ENCODE measurements at regions not wholly inside any gene's neighbourhood (a gene's known extent, or its start where the extent isn't known, plus 50 kb on each side); places are given as distances from the start of the nearest gene placed in this dataset.

DNA sequence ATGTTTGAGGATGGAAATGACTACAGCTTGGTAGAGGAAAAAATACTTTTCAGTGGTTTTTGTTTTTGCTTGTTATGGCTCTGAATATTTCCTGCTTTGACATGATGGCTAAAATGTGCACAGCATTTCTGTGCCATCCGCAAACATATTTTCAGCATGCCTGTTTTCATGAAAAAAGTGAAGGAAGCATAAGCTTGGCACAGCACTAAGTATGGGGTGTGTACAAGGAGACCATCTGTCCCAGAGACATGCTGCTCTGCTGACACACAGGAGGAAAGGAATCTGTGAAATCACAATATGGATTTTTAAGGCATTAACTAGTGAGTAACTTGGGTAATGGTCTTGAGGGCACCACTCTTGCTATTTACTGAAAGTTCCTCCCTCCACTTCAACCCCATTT, 595.5 kb downstream of the RWDD3 start:
- POLR2A ChIA-PET, result no interaction called here

DNA sequence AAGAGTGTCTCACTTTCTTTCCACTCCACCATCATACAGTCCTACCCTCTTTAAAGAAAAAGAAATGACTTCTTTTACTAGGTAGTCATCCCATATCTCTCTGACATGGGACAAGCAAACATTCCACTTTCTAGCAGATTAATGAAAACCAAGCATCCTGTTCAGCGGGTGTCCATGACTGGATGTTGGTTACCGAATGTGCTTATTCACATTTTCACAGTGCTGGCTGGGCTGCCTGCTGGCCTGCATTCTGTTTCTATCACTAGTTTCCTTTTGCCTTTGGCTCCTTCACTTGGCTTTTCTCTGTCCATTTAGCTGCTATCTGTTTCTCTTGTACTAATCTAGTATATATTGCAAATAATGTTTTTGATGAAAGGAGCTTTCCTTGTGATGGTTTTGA, 598.4 kb downstream of the RWDD3 start:
- 28% methylated on average over 2 of the region's 2 CpGs for WGBS (ENCODE audit: low lambda C conversion rate)
- Histone ChIP-seq H3K9ac (no peak overlapping the region), H3K79me2 (ENCODE audit: insufficient read depth) (no peaks in the 10 kb centered on the region), H3K4me3 (ENCODE audit: low read depth in 2 of 2, low read length in 1 of 2) (no peak overlapping the region), H2AFZ (ENCODE audit: low read depth) (no peak overlapping the region), H4K20me1 (ENCODE audit: insufficient read depth) (no peaks in the 10 kb centered on the region), H3K4me1 (ENCODE audit: control insufficient read depth in 1 of 2, insufficient read depth in 2 of 2, low read depth in 1 of 2, low read length in 1 of 2) (no peaks in the 10 kb centered on the region), H3K27ac (ENCODE audit: low read depth in 2 of 2, low read length in 1 of 2) (no peak overlapping the region; a peak in 1 of 4 replicates), H3K4me2 (no peak overlapping the region), H3K9me2 (no peaks in the 10 kb centered on the region), H3K9me3 (no peaks in the 10 kb centered on the region), H3F3A (replicated peaks; ENCODE audit: insufficient read depth) (no peaks in the 10 kb centered on the region), H3K36me3 (replicated peaks in 1 of 2; ENCODE audit: control insufficient read depth in 1 of 2, insufficient read depth in 2 of 2, low read length in 1 of 2) (no peaks in the 10 kb centered on the region), H3K27me3 (ENCODE audit: insufficient read depth) (no peaks in the 10 kb centered on the region)
- DNase-seq, result no peak
- POLR2A ChIA-PET, result no interaction called here
- CTCF ChIA-PET, result no interaction called here
- TF ChIP-seq NRF1 (IDR thresholded peaks at IDR 0.05; ENCODE audit: low read depth, low read length) (no peak), FOXJ3 (CRISPR knock-in tag; IDR thresholded peaks at IDR 0.05) (no peak), TAF1 (IDR thresholded peaks at IDR 0.05; ENCODE audit: borderline replicate concordance, low read depth, low read length) (no peak), NFIC (IDR thresholded peaks at IDR 0.05; ENCODE audit: borderline replicate concordance) (no peak), POLR2AphosphoS5 (IDR thresholded peaks at IDR 0.05; ENCODE audit: low read depth, low read length) (no peak), YY1 (IDR thresholded peaks at IDR 0.05; ENCODE audit: low read depth) (no peak), EZH2phosphoT487 (IDR thresholded peaks at IDR 0.05; ENCODE audit: borderline replicate concordance, low read depth) (no peak), JUND (IDR thresholded peaks at IDR 0.05) (no peak), SMC3 (IDR thresholded peaks at IDR 0.05; ENCODE audit: low read depth, low read length) (no peak), FOXM1 (IDR thresholded peaks at IDR 0.05; ENCODE audit: low read depth) (no peak)
- TF ChIP-seq, protein P1, sequence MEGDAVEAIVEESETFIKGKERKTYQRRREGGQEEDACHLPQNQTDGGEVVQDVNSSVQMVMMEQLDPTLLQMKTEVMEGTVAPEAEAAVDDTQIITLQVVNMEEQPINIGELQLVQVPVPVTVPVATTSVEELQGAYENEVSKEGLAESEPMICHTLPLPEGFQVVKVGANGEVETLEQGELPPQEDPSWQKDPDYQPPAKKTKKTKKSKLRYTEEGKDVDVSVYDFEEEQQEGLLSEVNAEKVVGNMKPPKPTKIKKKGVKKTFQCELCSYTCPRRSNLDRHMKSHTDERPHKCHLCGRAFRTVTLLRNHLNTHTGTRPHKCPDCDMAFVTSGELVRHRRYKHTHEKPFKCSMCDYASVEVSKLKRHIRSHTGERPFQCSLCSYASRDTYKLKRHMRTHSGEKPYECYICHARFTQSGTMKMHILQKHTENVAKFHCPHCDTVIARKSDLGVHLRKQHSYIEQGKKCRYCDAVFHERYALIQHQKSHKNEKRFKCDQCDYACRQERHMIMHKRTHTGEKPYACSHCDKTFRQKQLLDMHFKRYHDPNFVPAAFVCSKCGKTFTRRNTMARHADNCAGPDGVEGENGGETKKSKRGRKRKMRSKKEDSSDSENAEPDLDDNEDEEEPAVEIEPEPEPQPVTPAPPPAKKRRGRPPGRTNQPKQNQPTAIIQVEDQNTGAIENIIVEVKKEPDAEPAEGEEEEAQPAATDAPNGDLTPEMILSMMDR (IDR thresholded peaks at IDR 0.05), result no peak
- TF ChIP-seq, protein P2, sequence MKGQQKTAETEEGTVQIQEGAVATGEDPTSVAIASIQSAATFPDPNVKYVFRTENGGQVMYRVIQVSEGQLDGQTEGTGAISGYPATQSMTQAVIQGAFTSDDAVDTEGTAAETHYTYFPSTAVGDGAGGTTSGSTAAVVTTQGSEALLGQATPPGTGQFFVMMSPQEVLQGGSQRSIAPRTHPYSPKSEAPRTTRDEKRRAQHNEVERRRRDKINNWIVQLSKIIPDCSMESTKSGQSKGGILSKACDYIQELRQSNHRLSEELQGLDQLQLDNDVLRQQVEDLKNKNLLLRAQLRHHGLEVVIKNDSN (IDR thresholded peaks at IDR 0.05; ENCODE audit: borderline replicate concordance, low read depth), result no peak

More for the DNA sequence above, 595.5 kb downstream of the RWDD3 start:
- Histone ChIP-seq H3K27me3 (ENCODE audit: insufficient read depth) (no peaks in the 10 kb centered on the region), H3K36me3 (replicated peaks in 1 of 2; ENCODE audit: control insufficient read depth in 1 of 2, insufficient read depth in 2 of 2, low read length in 1 of 2) (no peaks in the 10 kb centered on the region), H2AFZ (ENCODE audit: low read depth) (no peak overlapping the region), H3K4me3 (ENCODE audit: low read depth in 2 of 2, low read length in 1 of 2) (no peak overlapping the region), H3K79me2 (ENCODE audit: insufficient read depth) (no peaks in the 10 kb centered on the region), H3F3A (replicated peaks; ENCODE audit: insufficient read depth) (no peaks in the 10 kb centered on the region), H3K9me2 (no peaks in the 10 kb centered on the region), H3K4me1 (ENCODE audit: control insufficient read depth in 1 of 2, insufficient read depth in 2 of 2, low read depth in 1 of 2, low read length in 1 of 2) (no peaks in the 10 kb centered on the region), H3K9ac (no peak overlapping the region), H3K27ac (ENCODE audit: low read depth in 2 of 2, low read length in 1 of 2) (no peak overlapping the region), H4K20me1 (ENCODE audit: insufficient read depth) (no peaks in the 10 kb centered on the region), H3K4me2 (no peak overlapping the region), H3K9me3 (no peaks in the 10 kb centered on the region)
- CTCF ChIA-PET, result interaction anchor here (1.4 kb wide), 1 partner anchor 76 kb away, joined by 4 read pairs; no protein-coding TSS in a partner anchor
- TF ChIP-seq, protein P3, sequence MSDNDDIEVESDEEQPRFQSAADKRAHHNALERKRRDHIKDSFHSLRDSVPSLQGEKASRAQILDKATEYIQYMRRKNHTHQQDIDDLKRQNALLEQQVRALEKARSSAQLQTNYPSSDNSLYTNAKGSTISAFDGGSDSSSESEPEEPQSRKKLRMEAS (IDR thresholded peaks at IDR 0.05; ENCODE audit: low read depth), result no peak
- TF ChIP-seq, protein P4, sequence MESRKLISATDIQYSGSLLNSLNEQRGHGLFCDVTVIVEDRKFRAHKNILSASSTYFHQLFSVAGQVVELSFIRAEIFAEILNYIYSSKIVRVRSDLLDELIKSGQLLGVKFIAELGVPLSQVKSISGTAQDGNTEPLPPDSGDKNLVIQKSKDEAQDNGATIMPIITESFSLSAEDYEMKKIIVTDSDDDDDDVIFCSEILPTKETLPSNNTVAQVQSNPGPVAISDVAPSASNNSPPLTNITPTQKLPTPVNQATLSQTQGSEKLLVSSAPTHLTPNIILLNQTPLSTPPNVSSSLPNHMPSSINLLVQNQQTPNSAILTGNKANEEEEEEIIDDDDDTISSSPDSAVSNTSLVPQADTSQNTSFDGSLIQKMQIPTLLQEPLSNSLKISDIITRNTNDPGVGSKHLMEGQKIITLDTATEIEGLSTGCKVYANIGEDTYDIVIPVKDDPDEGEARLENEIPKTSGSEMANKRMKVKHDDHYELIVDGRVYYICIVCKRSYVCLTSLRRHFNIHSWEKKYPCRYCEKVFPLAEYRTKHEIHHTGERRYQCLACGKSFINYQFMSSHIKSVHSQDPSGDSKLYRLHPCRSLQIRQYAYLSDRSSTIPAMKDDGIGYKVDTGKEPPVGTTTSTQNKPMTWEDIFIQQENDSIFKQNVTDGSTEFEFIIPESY (IDR thresholded peaks at IDR 0.05; ENCODE audit: borderline replicate concordance, low read depth), result no peak
- TF ChIP-seq EP300 (IDR thresholded peaks at IDR 0.05; ENCODE audit: borderline replicate concordance in 1 of 2, low read depth in 1 of 2, low read length in 1 of 2), result no peak
- no peak for TF ChIP-seq GATA2 (CRISPR knock-in tag; IDR thresholded peaks at IDR 0.05)
- TF ChIP-seq MXI1 (IDR thresholded peaks at IDR 0.05; ENCODE audit: low read depth, low read length), result no peak
- TF ChIP-seq TEAD4 (IDR thresholded peaks at IDR 0.05; ENCODE audit: borderline replicate concordance, insufficient read depth), result no peak
- TF ChIP-seq, protein P5, sequence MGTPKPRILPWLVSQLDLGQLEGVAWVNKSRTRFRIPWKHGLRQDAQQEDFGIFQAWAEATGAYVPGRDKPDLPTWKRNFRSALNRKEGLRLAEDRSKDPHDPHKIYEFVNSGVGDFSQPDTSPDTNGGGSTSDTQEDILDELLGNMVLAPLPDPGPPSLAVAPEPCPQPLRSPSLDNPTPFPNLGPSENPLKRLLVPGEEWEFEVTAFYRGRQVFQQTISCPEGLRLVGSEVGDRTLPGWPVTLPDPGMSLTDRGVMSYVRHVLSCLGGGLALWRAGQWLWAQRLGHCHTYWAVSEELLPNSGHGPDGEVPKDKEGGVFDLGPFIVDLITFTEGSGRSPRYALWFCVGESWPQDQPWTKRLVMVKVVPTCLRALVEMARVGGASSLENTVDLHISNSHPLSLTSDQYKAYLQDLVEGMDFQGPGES (IDR thresholded peaks at IDR 0.05; ENCODE audit: low read depth, low read length), result no peak
- no peak for TF ChIP-seq YY1 (IDR thresholded peaks at IDR 0.05; ENCODE audit: low read depth)
- TF ChIP-seq, protein P6, sequence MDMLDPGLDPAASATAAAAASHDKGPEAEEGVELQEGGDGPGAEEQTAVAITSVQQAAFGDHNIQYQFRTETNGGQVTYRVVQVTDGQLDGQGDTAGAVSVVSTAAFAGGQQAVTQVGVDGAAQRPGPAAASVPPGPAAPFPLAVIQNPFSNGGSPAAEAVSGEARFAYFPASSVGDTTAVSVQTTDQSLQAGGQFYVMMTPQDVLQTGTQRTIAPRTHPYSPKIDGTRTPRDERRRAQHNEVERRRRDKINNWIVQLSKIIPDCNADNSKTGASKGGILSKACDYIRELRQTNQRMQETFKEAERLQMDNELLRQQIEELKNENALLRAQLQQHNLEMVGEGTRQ (IDR thresholded peaks at IDR 0.05; ENCODE audit: borderline replicate concordance, low read depth, low read length), result no peak
- 37% methylated on average over 1 of the region's 1 CpG for WGBS (ENCODE audit: low lambda C conversion rate)
- no peak for DNase-seq

All from SK-N-SH (cell line).